Spleen (tissue), 11 donors: ENCODE measurements at regions not wholly inside any gene's neighbourhood (a gene's known extent, or its start where the extent isn't known, plus 50 kb on each side); places are given as distances from the start of the nearest gene placed in this dataset.

Experiments used
- DNase-seq: peaks from one replicate; pipeline ENCODE4 v3.0.0-alpha.2; 2020
- H3K27ac ChIP-seq, 8 donors: fragments of 200-600 bp; sonication (generic) in 7 of 8; 1 replicate in 4 of 8; 2 replicates in 4 of 8; pipeline versions ENCODE4 v1.5.0 to v1.8.0; 2016 to 2021; ENCODE audit warnings: inconsistent platforms in 4 of 8, mild to moderate bottlenecking in 4 of 8, moderate library complexity in 1 of 8
- H3K27me3 ChIP-seq, 7 donors: fragments of 200-600 bp; sonication (generic) in 6 of 7; replicated peaks in 1 of 7; 1 replicate in 4 of 7; 2 replicates in 3 of 7; pipeline versions ENCODE4 v1.5.0 to v1.8.0; 2016 to 2021; ENCODE audit warnings: inconsistent platforms in 3 of 7, mild to moderate bottlenecking in 1 of 7
- H3K36me3 ChIP-seq, 6 donors: fragments of 200-600 bp; sonication (generic) in 5 of 6; 1 replicate in 4 of 6; 2 replicates in 2 of 6; pipeline versions ENCODE4 v1.5.0 to v1.8.0; 2016 to 2021; ENCODE audit warnings: inconsistent platforms in 2 of 6
- H3K4me1 ChIP-seq, 6 donors: fragments of 200-600 bp; sonication (generic) in 5 of 6; 1 replicate in 3 of 6; 2 replicates in 3 of 6; pipeline versions ENCODE4 v1.5.0 to v1.8.0; 2016 to 2021; ENCODE audit warnings: inconsistent platforms in 3 of 6
- H3K4me3 ChIP-seq, 8 donors: fragments of 200-600 bp; sonication (generic) in 7 of 8; 1 replicate in 4 of 8; 2 replicates in 4 of 8; pipeline versions ENCODE4 v1.5.0 to v1.8.0; 2016 to 2021; ENCODE audit warnings: inconsistent platforms in 4 of 8, mild to moderate bottlenecking in 4 of 8, moderate library complexity in 2 of 8
- H3K9me3 ChIP-seq, 8 donors: fragments of 200-600 bp; sonication (generic) in 7 of 8; 1 replicate in 4 of 8; 2 replicates in 4 of 8; pipeline versions ENCODE4 v1.5.0 to v1.8.0; 2016 to 2021; ENCODE audit warnings: inconsistent platforms in 4 of 8
- POLR2A ChIP-seq, 3 donors: fragments of 450-650 bp; IDR thresholded peaks; one replicate each; pipeline ENCODE4 v1.5.1; 2017; ENCODE audit warnings: antibody characterized with exemption in 3 of 3, mild to moderate bottlenecking in 1 of 3
- POLR2AphosphoS5 ChIP-seq, 3 donors: sonication (generic); formaldehyde crosslinking; IDR thresholded peaks; one replicate each; pipeline ENCODE4 v1.5.1; 2017; ENCODE audit warnings: antibody characterized with exemption in 3 of 3
- WGBS, 5 donors: extraction: QIAGEN DNeasy Blood & Tissue Kit in 3 of 5; methylation state at CpG; one replicate each; pipeline versions ENCODE4 v1.1.5 to v1.1.7; 2013 to 2018; 5-methylcytosine and 5-hydroxymethylcytosine counted together
- intact Hi-C: fragments of 100-400 bp; cut with DNase I; formaldehyde crosslinking; loops from one replicate; pipeline ENCODE4 v1.15.0; 2023; ENCODE audit warnings: low total_unique reads
- TF ChIP-seq, protein P1 (sequence below), 11 experiments: fragments of 200-600 bp in 7 of 11; fragments of 450-650 bp in 4 of 11; sonication (generic) in 4 of 11; IDR thresholded peaks in 8 of 11; conservative IDR thresholded peaks in 3 of 11; 1 replicate in 7 of 11; 2 replicates in 4 of 11; pipeline versions ENCODE4 v1.4.0 to v1.8.0; 2016 to 2021; ENCODE audit warnings: antibody characterized with exemption in 11 of 11, inconsistent platforms in 4 of 11, mild to moderate bottlenecking in 1 of 11
- donor health status: healthy with polysubstance abuse.
- donor health status: DM: no; HTN: no; CAD: no; lungs with moderate emphysema.
- donor health status: DM: no; HTN: no; CAD: no.
- donor health status: Bipolar disorder and iron deficiency.
- donor health status: healthy.
- donor health status: DM: no; HTN: no; CAD: no.
- donor health status: DM: yes; HTN: yes; CAD: no.

DNA sequence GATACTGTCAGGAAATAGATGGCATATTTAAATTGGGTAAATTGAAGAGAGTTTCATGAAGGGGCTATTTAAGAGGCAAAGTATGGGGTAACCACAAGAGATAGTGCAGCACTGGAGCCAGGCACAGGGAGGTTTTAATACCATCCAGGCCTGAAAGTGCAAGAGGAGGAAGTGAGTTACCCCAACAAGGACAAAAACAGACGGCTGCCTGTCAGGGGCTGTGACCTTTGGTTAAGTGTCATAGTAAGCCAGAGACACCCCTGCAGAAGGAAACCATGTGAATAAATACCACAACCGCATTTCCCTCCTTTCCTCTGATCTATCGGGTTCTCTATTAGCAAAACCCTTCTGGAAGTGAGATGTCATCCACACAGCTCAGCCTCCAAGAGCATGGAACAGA is 122.0 kb upstream of the DHRS4 start:
- Histone ChIP-seq H3K27ac (no peak overlapping the region), H3K36me3 (no peaks in the 10 kb centered on the region), H3K4me3 (no peak overlapping the region), H3K27me3 (no peaks in the 10 kb centered on the region), H3K9me3 (no peaks in the 10 kb centered on the region), H3K4me1 (peaks cover 0 to 21% (median 5%) of the 10 kb centered on the region in 6 donors)
- DNase-seq = no peak
- TF ChIP-seq POLR2AphosphoS5 (IDR thresholded peaks at IDR 0.05) (no peak), POLR2A (IDR thresholded peaks at IDR 0.05) (no peak)
- TF ChIP-seq, protein P1, sequence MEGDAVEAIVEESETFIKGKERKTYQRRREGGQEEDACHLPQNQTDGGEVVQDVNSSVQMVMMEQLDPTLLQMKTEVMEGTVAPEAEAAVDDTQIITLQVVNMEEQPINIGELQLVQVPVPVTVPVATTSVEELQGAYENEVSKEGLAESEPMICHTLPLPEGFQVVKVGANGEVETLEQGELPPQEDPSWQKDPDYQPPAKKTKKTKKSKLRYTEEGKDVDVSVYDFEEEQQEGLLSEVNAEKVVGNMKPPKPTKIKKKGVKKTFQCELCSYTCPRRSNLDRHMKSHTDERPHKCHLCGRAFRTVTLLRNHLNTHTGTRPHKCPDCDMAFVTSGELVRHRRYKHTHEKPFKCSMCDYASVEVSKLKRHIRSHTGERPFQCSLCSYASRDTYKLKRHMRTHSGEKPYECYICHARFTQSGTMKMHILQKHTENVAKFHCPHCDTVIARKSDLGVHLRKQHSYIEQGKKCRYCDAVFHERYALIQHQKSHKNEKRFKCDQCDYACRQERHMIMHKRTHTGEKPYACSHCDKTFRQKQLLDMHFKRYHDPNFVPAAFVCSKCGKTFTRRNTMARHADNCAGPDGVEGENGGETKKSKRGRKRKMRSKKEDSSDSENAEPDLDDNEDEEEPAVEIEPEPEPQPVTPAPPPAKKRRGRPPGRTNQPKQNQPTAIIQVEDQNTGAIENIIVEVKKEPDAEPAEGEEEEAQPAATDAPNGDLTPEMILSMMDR (IDR thresholded peaks at IDR 0.05 in 8 of 11, conservative IDR thresholded peaks at IDR 0.05 in 3 of 11) = no peak
- 10 to 18% (median 14%) methylated on average over 3 of the region's 3 CpGs for WGBS, 5 donors
- intact Hi-C loops = no loop called here

DNA sequence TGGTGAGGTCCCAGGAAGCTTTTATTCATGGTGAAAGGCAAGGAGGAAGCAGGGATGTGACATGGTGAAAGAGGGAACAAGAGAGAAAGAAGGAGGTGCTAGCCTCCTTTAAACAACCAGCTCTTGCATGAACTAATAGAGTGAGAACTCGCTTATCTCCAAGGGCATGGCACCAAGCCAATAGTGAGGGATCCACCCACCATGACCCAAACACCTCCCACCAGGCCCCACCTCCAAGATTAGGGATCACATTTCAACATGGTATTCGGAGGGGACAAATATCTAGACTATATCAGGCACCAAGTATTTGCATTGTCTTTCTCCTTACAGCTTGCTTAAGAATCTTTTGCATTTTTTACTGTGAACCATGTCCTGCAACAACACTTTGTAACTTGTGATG is 91.9 kb upstream of the DHRS4 start:
- no peak overlapping the region for H3K27ac ChIP-seq
- H3K27me3 ChIP-seq = peaks cover 0 to 7% (median 0%) of the 10 kb centered on the region in 7 donors
- H3K36me3 ChIP-seq = no peaks in the 10 kb centered on the region
- no peak for DNase-seq
- 43 to 70% (median 52%) methylated on average over 2 of the region's 2 CpGs for whole genome bisulfite sequencing, 5 donors
- H3K4me1 ChIP-seq = peaks cover 0 to 6% (median 0%) of the 10 kb centered on the region in 6 donors
- H3K9me3 ChIP-seq = no peaks in the 10 kb centered on the region
- TF ChIP-seq POLR2A (IDR thresholded peaks at IDR 0.05) = no peak
- TF ChIP-seq, protein P1 (IDR thresholded peaks at IDR 0.05 in 8 of 11, conservative IDR thresholded peaks at IDR 0.05 in 3 of 11) = no peak
- no peak for TF ChIP-seq POLR2AphosphoS5 (IDR thresholded peaks at IDR 0.05)
- intact Hi-C loops = no loop called here
- no peak overlapping the region for H3K4me3 ChIP-seq

DNA sequence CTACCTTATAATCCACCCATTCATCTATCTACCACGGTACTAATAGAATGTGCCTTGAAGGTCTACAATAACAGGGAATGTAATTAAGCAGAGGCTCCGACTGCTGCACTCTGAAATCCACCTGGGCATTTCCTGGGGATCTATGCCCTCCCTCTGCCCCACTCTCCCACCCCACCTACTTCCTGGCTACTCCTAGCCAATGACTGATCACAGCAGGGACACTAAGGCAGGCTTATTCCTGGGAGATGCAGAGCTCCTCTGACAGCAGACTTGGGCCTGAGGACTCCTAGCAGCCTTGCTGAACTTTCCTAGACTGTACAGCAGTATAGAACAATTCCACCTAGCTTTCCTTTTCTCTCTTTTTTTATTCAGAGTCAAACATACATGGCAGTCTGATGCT is 91.1 kb upstream of the DHRS4 start:
- DNase-seq = no peak
- Histone ChIP-seq H3K27me3 (peaks cover 0 to 3% (median 0%) of the 10 kb centered on the region in 7 donors), H3K27ac (no peak overlapping the region), H3K4me1 (peaks cover 0 to 6% (median 0%) of the 10 kb centered on the region in 6 donors), H3K36me3 (no peaks in the 10 kb centered on the region), H3K4me3 (no peak overlapping the region), H3K9me3 (no peaks in the 10 kb centered on the region)
- intact Hi-C loops = no loop called here
- WGBS, 5 donors = 79 to 99% (median 84%) methylated on average over 2 of the region's 2 CpGs
- TF ChIP-seq POLR2AphosphoS5 (IDR thresholded peaks at IDR 0.05) = no peak
- TF ChIP-seq, protein P1 (IDR thresholded peaks at IDR 0.05 in 8 of 11, conservative IDR thresholded peaks at IDR 0.05 in 3 of 11) = no peak
- TF ChIP-seq POLR2A (IDR thresholded peaks at IDR 0.05) = no peak

DNA sequence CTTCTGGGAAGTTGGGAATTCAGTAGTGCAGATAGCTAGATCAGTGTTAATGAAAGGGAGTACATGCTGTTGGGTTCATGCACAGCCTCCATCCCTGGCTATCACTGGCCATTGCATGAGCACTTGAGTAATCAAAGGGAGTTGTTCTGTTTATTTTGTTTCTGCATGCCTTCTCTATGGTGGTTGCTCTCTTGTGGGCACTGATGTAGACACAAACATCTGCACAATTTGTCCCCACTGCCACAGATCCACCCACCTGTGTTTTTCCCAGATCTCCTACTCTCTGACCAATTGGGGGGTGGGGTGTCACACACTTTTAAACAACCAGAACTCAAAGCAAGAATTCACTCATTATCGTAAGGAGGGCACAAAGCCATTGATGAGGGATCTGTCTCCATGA is 89.7 kb upstream of the DHRS4 start:
- no peak overlapping the region for H3K27ac ChIP-seq
- no peaks in the 10 kb centered on the region for H3K36me3 ChIP-seq
- intact Hi-C loops = no loop called here
- no peak for DNase-seq
- no peak overlapping the region for H3K4me3 ChIP-seq
- H3K27me3 ChIP-seq = no peaks in the 10 kb centered on the region
- TF ChIP-seq, protein P1 (IDR thresholded peaks at IDR 0.05 in 8 of 11, conservative IDR thresholded peaks at IDR 0.05 in 3 of 11) = no peak
- no peak for TF ChIP-seq POLR2A (IDR thresholded peaks at IDR 0.05)
- TF ChIP-seq POLR2AphosphoS5 (IDR thresholded peaks at IDR 0.05) = no peak
- H3K9me3 ChIP-seq = no peaks in the 10 kb centered on the region
- 90 to 100% (median 93%) methylated on average over 1 of the region's 1 CpG for WGBS, 5 donors
- peaks cover 0 to 6% (median 0%) of the 10 kb centered on the region in 6 donors for H3K4me1 ChIP-seq
